Myocyte (in vitro differentiated cells): ENCODE measurements at regions not wholly inside any gene's neighbourhood (a gene's known extent, or its start where the extent isn't known, plus 50 kb on each side); places are given as distances from the start of the nearest gene placed in this dataset.

Experiments used
- DNase-seq: peaks from one replicate; pipeline ENCODE4 v3.0.0-alpha.2; 2012; ENCODE audit warnings: low read depth

DNA sequence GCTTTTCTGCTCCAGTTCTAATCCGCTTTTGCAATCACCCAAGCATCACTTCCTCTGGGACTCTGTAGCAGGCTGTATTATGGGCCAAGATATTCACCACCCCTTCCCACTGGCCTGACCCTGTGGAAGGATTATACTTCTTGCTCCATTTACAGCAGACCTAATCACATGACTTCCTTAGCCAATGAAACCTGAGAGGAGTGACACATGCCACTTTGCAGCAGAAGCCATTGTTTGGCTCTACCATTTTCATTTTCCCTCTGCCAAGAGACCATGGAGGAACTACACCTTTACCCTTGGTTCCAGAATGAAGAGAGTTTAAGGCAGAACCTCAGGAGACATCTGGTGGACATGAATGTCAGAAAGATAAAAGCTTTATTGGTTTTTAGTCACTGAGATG, 134.9 kb upstream of the HSD17B12 start:
- DNase-seq, result no peak

GRCh38 chr11:43546561-43547429, 133.7 kb upstream of the HSD17B12 start:
- DNase-seq, result no peak

DNA sequence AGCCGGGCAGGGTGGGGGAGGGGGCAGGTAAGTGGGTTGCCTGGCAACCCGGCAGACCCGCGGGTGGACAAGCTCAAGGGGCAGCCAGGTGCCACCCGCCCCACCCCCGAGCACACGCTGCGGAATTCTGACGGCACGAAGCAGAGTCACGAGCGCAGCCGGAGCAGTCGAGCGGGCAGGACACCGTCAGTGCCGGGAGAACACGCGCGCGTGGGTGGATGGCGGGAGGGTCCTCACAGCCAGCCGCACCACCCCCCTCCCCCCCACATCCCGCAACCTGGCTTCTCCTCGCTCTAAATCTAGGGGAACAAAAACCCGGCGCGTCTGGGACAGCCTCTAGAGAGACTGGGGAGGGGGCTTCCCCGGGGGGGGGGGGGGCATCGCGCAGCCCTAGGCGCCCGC, 133.1 kb upstream of the HSD17B12 start:
- DNase-seq, result no peak

GRCh38 chr11:43547889-43548381, 132.6 kb upstream of the HSD17B12 start:
- no peak for DNase-seq

- no peak for DNase-seq
These were observed 131.6 kb upstream of the HSD17B12 start for GRCh38 chr11:43548916-43549315.

- no peak for DNase-seq
These were observed 130.9 kb upstream of the HSD17B12 start for GRCh38 chr11:43549624-43550023.

- no peak for DNase-seq
These were observed 129.8 kb upstream of the HSD17B12 start for GRCh38 chr11:43550714-43551113.

GRCh38 chr11:43554148-43554473, 126.4 kb upstream of the HSD17B12 start:
- DNase-seq, result no peak

DNA sequence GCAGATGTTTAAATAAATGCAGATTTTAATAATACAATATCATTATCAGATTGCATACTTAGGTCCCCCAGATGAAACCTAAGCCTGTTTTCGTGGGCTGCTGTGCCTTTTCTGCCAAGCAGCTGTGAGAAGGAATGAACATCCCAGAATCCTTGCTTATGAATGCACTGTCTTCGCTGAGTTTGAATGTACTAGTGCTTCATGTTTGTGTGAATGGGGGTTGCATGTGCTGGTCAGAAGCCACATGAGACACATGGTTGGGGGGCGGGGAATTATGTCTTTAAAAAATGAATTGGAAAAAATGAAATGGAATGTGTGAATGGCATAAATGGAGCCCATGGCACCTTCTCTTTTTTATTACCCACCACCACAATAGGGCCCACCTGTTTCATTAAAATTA, 125.4 kb upstream of the HSD17B12 start:
- no peak for DNase-seq

- no peak for DNase-seq
These were observed 124.5 kb upstream of the HSD17B12 start for GRCh38 chr11:43555816-43556611.

DNA sequence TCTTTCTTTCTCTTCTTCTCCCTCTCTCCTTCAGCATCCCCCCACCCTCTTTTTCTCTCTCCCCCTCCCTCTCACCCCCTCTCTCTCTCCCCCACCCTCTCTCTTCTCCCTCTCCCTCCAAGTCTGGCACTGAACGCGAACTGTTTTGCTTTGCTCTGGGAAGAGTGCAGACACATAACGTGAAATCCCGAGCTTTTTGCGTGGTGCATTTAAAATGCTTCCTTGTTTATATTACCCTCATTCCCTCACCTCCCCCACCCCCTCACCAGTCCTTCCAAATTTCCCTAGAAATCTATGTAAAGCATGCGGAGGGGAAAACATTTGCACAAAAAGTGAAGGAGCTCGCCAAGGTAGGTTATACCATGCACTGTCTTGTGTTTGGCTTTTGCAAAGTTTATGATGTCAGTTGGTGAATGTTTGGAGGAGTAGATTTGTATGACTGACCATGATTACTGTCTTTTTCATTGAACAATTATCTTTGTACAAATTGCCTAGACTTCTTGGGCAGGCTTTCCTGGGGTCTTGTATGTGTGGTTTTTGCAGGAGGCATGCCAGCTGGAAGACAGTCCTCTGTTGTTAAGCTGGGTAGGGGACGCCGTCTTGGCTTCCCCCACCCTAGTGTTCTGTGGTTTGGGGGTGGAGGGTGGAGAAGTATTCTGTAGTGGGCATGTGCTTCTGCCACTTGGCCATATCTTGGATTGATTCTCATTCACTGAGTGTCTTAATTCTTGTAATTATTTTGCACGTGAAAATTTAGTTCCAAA, 123.7 kb upstream of the HSD17B12 start:
- no peak for DNase-seq

GRCh38 chr11:43557553-43558110, 122.9 kb upstream of the HSD17B12 start:
- DNase-seq, result no peak

DNA sequence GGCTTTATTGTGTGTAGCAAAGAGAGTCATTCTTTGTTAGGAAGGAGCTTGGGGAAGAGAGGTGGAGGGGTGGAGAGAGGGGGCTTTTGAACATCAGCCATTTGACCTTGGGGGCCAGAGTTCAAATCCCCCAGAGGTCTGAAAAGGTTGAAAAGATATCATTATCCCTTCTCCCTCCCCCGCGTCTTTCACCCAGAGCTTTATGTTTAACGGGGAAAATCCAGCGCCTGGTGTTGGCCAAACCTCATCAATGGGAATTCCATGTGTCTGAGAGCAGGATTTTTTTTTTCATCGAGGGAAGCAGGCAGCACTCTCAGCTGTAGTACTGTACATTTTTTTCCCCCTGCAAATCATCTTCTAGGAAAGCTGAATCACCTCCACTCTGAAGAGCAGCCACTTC, 122.4 kb upstream of the HSD17B12 start:
- DNase-seq, result no peak

DNA sequence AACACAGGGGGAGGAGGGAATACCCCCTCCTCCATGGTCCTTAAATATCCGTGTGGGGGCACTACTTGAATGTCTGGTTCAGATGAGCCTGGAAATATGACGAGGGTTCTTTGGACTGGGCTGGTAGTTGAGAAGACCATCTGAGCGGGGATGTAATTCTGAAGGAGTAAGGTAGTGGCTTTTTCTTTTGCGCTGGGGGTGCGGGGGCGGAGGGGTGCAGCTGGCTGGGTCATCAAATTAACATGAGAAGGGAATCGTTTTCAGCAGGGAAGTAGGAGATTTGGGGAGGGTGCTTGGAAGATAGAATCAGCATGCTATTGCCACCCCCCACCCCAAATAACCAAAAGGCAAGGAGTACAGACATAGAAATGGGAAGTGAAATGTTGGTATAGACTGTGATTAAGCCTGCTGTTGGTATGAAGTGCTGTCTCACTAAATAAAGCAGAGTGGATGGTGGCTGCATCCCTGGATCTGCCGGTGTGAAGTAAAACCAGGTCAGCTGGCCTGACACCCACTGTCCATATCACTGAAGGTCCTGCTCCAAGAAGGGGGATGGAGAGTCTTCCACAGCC, 121.9 kb upstream of the HSD17B12 start:
- no peak for DNase-seq

GRCh38 chr11:43561832-43562231, 118.7 kb upstream of the HSD17B12 start:
- no peak for DNase-seq

- DNase-seq, result peak; percentile 67
These were observed 113.1 kb upstream of the HSD17B12 start for GRCh38 chr11:43567396-43567975.

DNA sequence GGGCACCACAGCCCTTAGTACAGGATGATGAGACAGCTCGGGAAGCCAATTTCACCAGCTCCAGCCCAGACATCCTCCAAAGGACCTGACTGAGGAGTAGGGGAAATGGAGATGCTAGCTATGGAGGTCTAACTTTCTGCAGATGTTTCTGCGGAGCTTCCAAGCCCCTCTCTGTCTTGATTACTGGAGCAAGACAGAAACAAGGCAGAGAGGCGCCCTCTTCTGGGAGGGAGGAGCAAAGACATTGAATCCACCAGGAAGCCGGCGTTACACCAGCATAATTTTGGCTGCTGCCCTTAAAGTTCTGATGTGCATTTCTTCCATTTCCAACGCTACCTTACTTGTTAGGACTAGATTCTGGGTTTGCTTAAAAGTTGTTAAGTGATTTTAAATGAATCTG, 107.3 kb upstream of the HSD17B12 start:
- DNase-seq, result peak; percentile 26

DNA sequence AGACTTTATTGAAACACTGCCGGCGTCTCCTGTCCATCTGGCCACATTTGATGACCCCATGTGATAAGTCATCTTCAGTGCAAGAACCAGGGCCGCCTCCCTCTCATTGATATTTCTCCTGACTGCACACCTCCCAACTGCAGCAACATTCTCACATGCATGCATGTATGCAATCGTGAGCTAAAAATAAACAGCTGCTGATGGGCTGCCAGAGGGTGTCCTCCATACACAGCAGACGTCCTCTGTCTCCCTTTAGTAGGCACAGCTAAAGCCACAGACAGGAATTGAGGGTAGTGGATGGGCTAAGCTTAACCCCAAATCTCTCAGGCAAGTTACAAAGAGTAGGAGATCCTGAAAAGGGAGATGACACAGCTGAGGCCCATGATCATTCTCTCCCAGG, 106.7 kb upstream of the HSD17B12 start:
- no peak for DNase-seq

- DNase-seq, result no peak
These were observed 106.1 kb upstream of the HSD17B12 start for GRCh38 chr11:43574411-43574810.
